Calu3 (cell line): ENCODE measurements at regions not wholly inside any gene's neighbourhood (a gene's known extent, or its start where the extent isn't known, plus 50 kb on each side); places are given as distances from the start of the nearest gene placed in this dataset.
A peak's percentile ranks its signal among the peaks of the same experiment; 100 is the strongest.

ENCODE experiments used
- BruUV-seq: library from RNA; stranded (reverse); fragments of 400-500 nt; replicated peaks from 2 replicates; lab custom pipeline; 2021; lab: Mats Ljungman, UMichigan
- CTCF ChIA-PET: fragments of 300-600 bp; sonication (Branson Sonifier 250); formaldehyde crosslinking; loops from one replicate; lab custom pipeline; 2022; ENCODE audit warnings: antibody characterized with exemption; lab: Charles Lee
- DNase-seq: peaks from one replicate; pipeline ENCODE4 v3.0.0; 2022
- H3K27ac Mint-ChIP-seq: one replicate; pipeline ENCODE4 v1.8.0; 2022; ENCODE audit warnings: mixed read lengths; ENCODE audit not compliant: unreplicated experiment
- H3K27me3 Mint-ChIP-seq: one replicate; pipeline ENCODE4 v1.8.0; 2022; ENCODE audit warnings: mixed read lengths; ENCODE audit not compliant: unreplicated experiment
- H3K36me3 Mint-ChIP-seq: one replicate; pipeline ENCODE4 v1.8.0; 2022; ENCODE audit warnings: mild to moderate bottlenecking, moderate library complexity, mixed read lengths; ENCODE audit not compliant: insufficient read depth, unreplicated experiment
- H3K4me1 Mint-ChIP-seq: one replicate; pipeline ENCODE4 v1.8.0; 2022; ENCODE audit warnings: mild to moderate bottlenecking, low read depth, mixed read lengths; ENCODE audit not compliant: unreplicated experiment
- H3K4me3 Mint-ChIP-seq: one replicate; pipeline ENCODE4 v1.8.0; 2022; ENCODE audit warnings: mild to moderate bottlenecking, low read depth, moderate library complexity, mixed read lengths; ENCODE audit not compliant: unreplicated experiment
- H3K9me3 Mint-ChIP-seq: one replicate; pipeline ENCODE4 v1.8.0; 2022; ENCODE audit warnings: low read depth, mixed read lengths; ENCODE audit not compliant: unreplicated experiment
- CTCF ChIP-seq: fragments of 200-600 bp; IDR thresholded peaks from one replicate; pipeline ENCODE4 v1.8.0; 2022; ENCODE audit warnings: antibody characterized with exemption; ENCODE audit not compliant: unreplicated experiment
- intact Hi-C: fragments of 100-400 bp; cut with micrococcal nuclease; formaldehyde crosslinking; loops from one replicate; pipeline ENCODE4 v1.10.0; 2022; ENCODE audit not compliant: unreplicated experiment

GRCh38 chr18:59834267-59834666 is 65.5 kb upstream of the PMAIP1 start:
- peaks cover 11% of the 10 kb centered on the region for H3K27me3 Mint-ChIP-seq
- no peak overlapping the region for H3K4me3 Mint-ChIP-seq
- intact Hi-C loops: no loop called here
- no peaks in the 10 kb centered on the region for H3K9me3 Mint-ChIP-seq
- peaks cover 2% of the 10 kb centered on the region for H3K36me3 Mint-ChIP-seq
- TF ChIP-seq CTCF: no peak
- H3K4me1 Mint-ChIP-seq: peaks cover 6% of the 10 kb centered on the region
- CTCF ChIA-PET: interaction anchor here (0.5 kb wide), 1 partner anchor 116 kb away, joined by 3 read pairs; no protein-coding TSS in a partner anchor
- H3K27ac Mint-ChIP-seq: no peak overlapping the region
- no TSS peak for BruUV-seq
- no peak for DNase-seq

GRCh38 chr18:59833785-59834184 is 66.0 kb upstream of the PMAIP1 start:
- intact Hi-C loops: no loop called here
- CTCF ChIA-PET: interaction anchor here (0.5 kb wide), 1 partner anchor 116 kb away, joined by 3 read pairs; no protein-coding TSS in a partner anchor
- no peak overlapping the region for H3K27ac Mint-ChIP-seq
- TF ChIP-seq CTCF: no peak
- no peaks in the 10 kb centered on the region for H3K36me3 Mint-ChIP-seq
- DNase-seq: no peak
- peaks cover 11% of the 10 kb centered on the region for H3K27me3 Mint-ChIP-seq
- peaks cover 2% of the 10 kb centered on the region for H3K4me1 Mint-ChIP-seq
- no peak overlapping the region for H3K4me3 Mint-ChIP-seq
- no TSS peak for BruUV-seq
- H3K9me3 Mint-ChIP-seq: no peaks in the 10 kb centered on the region

GRCh38 chr18:59823596-59824195 is 76.1 kb upstream of the PMAIP1 start:
- CTCF ChIA-PET: interaction anchor here (0.6 to 3.9 kb wide), 21 partner anchors 12 to 560 kb away, joined by 3 to 83 read pairs (median 4); partner anchors contain the start of gene CCBE1
- no TSS peak for BruUV-seq
- peak; percentile 81 for DNase-seq
- peak; percentile 91 for TF ChIP-seq CTCF
- Mint-ChIP-seq H3K4me3 (no peak overlapping the region), H3K4me1 (peaks cover 16% of the 10 kb centered on the region), H3K9me3 (no peaks in the 10 kb centered on the region), H3K36me3 (no peaks in the 10 kb centered on the region), H3K27ac (no peak overlapping the region), H3K27me3 (no peaks in the 10 kb centered on the region)
- intact Hi-C loops: loop anchor here (1.0 kb wide), 4 partner anchors 40 to 364 kb away; partner anchors contain the start of gene CCBE1

- Mint-ChIP-seq H3K4me1 (peaks cover 16% of the 10 kb centered on the region), H3K4me3 (no peak overlapping the region), H3K36me3 (no peaks in the 10 kb centered on the region), H3K27ac (no peak overlapping the region), H3K9me3 (no peaks in the 10 kb centered on the region), H3K27me3 (no peaks in the 10 kb centered on the region)
- intact Hi-C loops: loop anchor here (1.0 kb wide), 4 partner anchors 40 to 364 kb away; partner anchors contain the start of gene CCBE1
- no TSS peak for BruUV-seq
- TF ChIP-seq CTCF: no peak
- no peak for DNase-seq
- CTCF ChIA-PET: interaction anchor here (0.6 to 3.9 kb wide), 17 partner anchors 12 to 559 kb away, joined by 3 to 83 read pairs (median 5); partner anchors contain the start of gene CCBE1
Observed at GRCh38 chr18:59822612-59823550, 76.9 kb upstream of the PMAIP1 start.
